Umbilical cord (tissue), 1 donor: ENCODE measurements at regions not wholly inside any gene's neighbourhood (a gene's known extent, or its start where the extent isn't known, plus 50 kb on each side); places are given as distances from the start of the nearest gene placed in this dataset.
"Not testable (repeated sequence)": the region's sequence is repeated elsewhere in the genome, so short reads cannot be mapped to it uniquely, and the experiment has no call there.

Experiments
- DNase-seq: peaks from one replicate; pipeline ENCODE4 v3.0.0-alpha.2; 2015; ENCODE audit warnings: low spot score

- DNase-seq: not testable (repeated sequence)
Observed at GRCh38 chr1:222470252-222470805, 77.6 kb downstream of the HHIPL2 start.

- no peak for DNase-seq
Observed at GRCh38 chr1:222466150-222466865, 81.6 kb downstream of the HHIPL2 start.

- peak; percentile 90 for DNase-seq
Observed at GRCh38 chr1:222465211-222466041, 82.5 kb downstream of the HHIPL2 start.

GRCh38 chr1:222464841-222465210, 83.1 kb downstream of the HHIPL2 start:
- DNase-seq: peak; percentile 65

GRCh38 chr1:222463059-222463730, 84.7 kb downstream of the HHIPL2 start:
- no peak for DNase-seq

GRCh38 chr1:222462601-222463000, 85.3 kb downstream of the HHIPL2 start:
- no peak for DNase-seq

GRCh38 chr1:222461941-222462340, 86.0 kb downstream of the HHIPL2 start:
- no peak for DNase-seq

- DNase-seq: no peak
Observed at GRCh38 chr1:222459652-222460051, 88.3 kb downstream of the HHIPL2 start.

GRCh38 chr1:222457513-222457912, 90.4 kb downstream of the HHIPL2 start:
- no peak for DNase-seq

GRCh38 chr1:222457084-222457483, 90.8 kb downstream of the HHIPL2 start:
- no peak for DNase-seq

- peak; percentile 91 for DNase-seq
Observed at GRCh38 chr1:222455188-222455879, 92.6 kb downstream of the HHIPL2 start.

GRCh38 chr1:222454782-222455181, 93.1 kb downstream of the HHIPL2 start:
- DNase-seq: no peak

- DNase-seq: peak; percentile 63
Observed at GRCh38 chr1:222454186-222454585, 93.7 kb downstream of the HHIPL2 start.

- DNase-seq: no peak
Observed at GRCh38 chr1:222452031-222452430, 95.9 kb downstream of the HHIPL2 start.

GRCh38 chr1:222443566-222443965, 104.3 kb downstream of the HHIPL2 start:
- no peak for DNase-seq

- DNase-seq: peak; percentile 65
Observed at GRCh38 chr1:222441066-222441465, 106.8 kb downstream of the HHIPL2 start.

GRCh38 chr1:222424826-222425225, 123.1 kb downstream of the HHIPL2 start:
- no peak for DNase-seq

- DNase-seq: no peak
Observed at GRCh38 chr1:222421380-222421779, 126.5 kb downstream of the HHIPL2 start.

GRCh38 chr1:222420633-222421032, 127.3 kb downstream of the HHIPL2 start:
- no peak for DNase-seq

GRCh38 chr1:222418654-222419053, 129.2 kb downstream of the HHIPL2 start:
- no peak for DNase-seq

- DNase-seq: no peak
Observed at GRCh38 chr1:222417264-222417663, 130.6 kb downstream of the HHIPL2 start.
